Stomach (tissue), 4 donors: ENCODE measurements at regions not wholly inside any gene's neighbourhood (a gene's known extent, or its start where the extent isn't known, plus 50 kb on each side); places are given as distances from the start of the nearest gene placed in this dataset.

ENCODE experiments used
- EP300 ChIP-seq: sonication (generic); formaldehyde crosslinking; IDR thresholded peaks from one replicate; pipeline ENCODE4 v1.6.1; 2017; ENCODE audit warnings: antibody characterized with exemption
- POLR2A ChIP-seq, 4 donors: fragments of 450-650 bp; IDR thresholded peaks; one replicate each; pipeline ENCODE4 v1.6.1; 2016; ENCODE audit warnings: antibody characterized with exemption in 4 of 4, control low read depth in 2 of 4, mild to moderate bottlenecking in 1 of 4, moderate library complexity in 1 of 4
- POLR2AphosphoS5 ChIP-seq, 3 donors: sonication (generic); formaldehyde crosslinking; IDR thresholded peaks; one replicate each; pipeline ENCODE4 v1.6.1; 2016; ENCODE audit warnings: antibody characterized with exemption in 3 of 3
- TF ChIP-seq, protein P1 (sequence below), 7 experiments: fragments of 450-650 bp in 4 of 7; fragments of 200-600 bp in 3 of 7; sonication (generic) in 3 of 7; IDR thresholded peaks; one replicate each; pipeline ENCODE4 v1.5.1; 2016 to 2019; ENCODE audit warnings: antibody characterized with exemption in 7 of 7, control low read depth in 2 of 7, mild to moderate bottlenecking in 1 of 7

DNA sequence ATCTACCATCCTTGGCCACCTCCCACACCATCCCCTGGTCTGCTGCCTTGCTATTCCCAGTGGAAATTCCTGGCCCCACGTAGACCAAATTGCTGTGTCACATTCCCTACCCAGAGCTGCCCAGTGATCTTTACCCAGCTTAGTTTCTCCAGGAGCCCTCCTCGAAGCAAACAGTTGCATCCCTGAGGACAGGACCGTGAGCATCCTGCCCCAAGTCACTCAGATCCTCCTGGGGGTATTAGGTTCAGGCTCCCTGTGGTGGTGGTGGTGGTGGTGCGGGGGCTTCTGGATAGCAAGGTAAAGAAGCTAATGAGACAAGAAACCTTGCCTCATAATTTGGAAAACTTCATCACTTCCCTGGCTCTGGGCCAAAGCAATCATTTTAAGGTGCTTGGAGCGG, 58.4 kb upstream of the RBM15 start:
- TF ChIP-seq, protein P1, sequence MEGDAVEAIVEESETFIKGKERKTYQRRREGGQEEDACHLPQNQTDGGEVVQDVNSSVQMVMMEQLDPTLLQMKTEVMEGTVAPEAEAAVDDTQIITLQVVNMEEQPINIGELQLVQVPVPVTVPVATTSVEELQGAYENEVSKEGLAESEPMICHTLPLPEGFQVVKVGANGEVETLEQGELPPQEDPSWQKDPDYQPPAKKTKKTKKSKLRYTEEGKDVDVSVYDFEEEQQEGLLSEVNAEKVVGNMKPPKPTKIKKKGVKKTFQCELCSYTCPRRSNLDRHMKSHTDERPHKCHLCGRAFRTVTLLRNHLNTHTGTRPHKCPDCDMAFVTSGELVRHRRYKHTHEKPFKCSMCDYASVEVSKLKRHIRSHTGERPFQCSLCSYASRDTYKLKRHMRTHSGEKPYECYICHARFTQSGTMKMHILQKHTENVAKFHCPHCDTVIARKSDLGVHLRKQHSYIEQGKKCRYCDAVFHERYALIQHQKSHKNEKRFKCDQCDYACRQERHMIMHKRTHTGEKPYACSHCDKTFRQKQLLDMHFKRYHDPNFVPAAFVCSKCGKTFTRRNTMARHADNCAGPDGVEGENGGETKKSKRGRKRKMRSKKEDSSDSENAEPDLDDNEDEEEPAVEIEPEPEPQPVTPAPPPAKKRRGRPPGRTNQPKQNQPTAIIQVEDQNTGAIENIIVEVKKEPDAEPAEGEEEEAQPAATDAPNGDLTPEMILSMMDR (IDR thresholded peaks at IDR 0.05), result no peak
- TF ChIP-seq EP300, result no peak
- no peak for TF ChIP-seq POLR2AphosphoS5 (IDR thresholded peaks at IDR 0.05)
- no peak for TF ChIP-seq POLR2A (IDR thresholded peaks at IDR 0.05)
